Psoas muscle (tissue), 7 donors: ENCODE measurements at regions not wholly inside any gene's neighbourhood (a gene's known extent, or its start where the extent isn't known, plus 50 kb on each side); places are given as distances from the start of the nearest gene placed in this dataset.

Experiments
- ATAC-seq, 4 donors: fragments of 200-7000 bp; cut with Tn5 transposase; one replicate each; pipeline ENCODE4 v1.9.1; 2020; ENCODE audit warnings: moderate library complexity in 3 of 4, mild to moderate bottlenecking in 2 of 4
- DNase-seq, 2 donors: peaks; one replicate each; pipeline ENCODE4 v3.0.0-alpha.2; 2020
- H3K27ac ChIP-seq: fragments of 200-600 bp; one replicate; pipeline ENCODE4 v1.8.0; 2022
- H3K27me3 ChIP-seq, 3 donors: fragments of 200-600 bp in 1 of 3; one replicate each; pipeline versions ENCODE4 v1.6.1 to v1.8.0; 2013 to 2022; ENCODE audit warnings: low read length in 2 of 3, mild to moderate bottlenecking in 2 of 3, moderate library complexity in 1 of 3; ENCODE audit not compliant: insufficient read depth in 3 of 3
- H3K36me3 ChIP-seq, 2 donors: fragments of 200-600 bp in 1 of 2; one replicate each; pipeline versions ENCODE4 v1.6.1 to v1.8.0; 2013 to 2022; ENCODE audit warnings: low read depth in 1 of 2, mild to moderate bottlenecking in 1 of 2, moderate library complexity in 1 of 2; ENCODE audit not compliant: insufficient read depth in 1 of 2
- H3K4me1 ChIP-seq: fragments of 200-600 bp; one replicate; pipeline ENCODE4 v1.8.0; 2022
- H3K4me3 ChIP-seq: fragments of 200-600 bp; one replicate; pipeline ENCODE4 v1.8.0; 2022; ENCODE audit warnings: mild to moderate bottlenecking
- H3K9me3 ChIP-seq: fragments of 200-600 bp; one replicate; pipeline ENCODE4 v1.8.0; 2022
- CTCF ChIP-seq: fragments of 200-600 bp; IDR thresholded peaks from one replicate; pipeline ENCODE4 v1.8.0; 2022; ENCODE audit warnings: antibody characterized with exemption
- WGBS, 3 donors: extraction: QIAGEN DNeasy Blood & Tissue Kit; methylation state at CpG; one replicate each; pipeline versions ENCODE4 v1.1.6 to v1.1.7; 2013; 5-methylcytosine and 5-hydroxymethylcytosine counted together
- intact Hi-C, 2 donors: fragments of 100-400 bp; cut with DNase I; formaldehyde crosslinking; loops; one replicate each; pipeline versions ENCODE4 v1.11.0 to v1.14.2; 2022
- donor health status: healthy with polysubstance abuse.
- donor health status: DM: no; HTN: no; CAD: no; lungs with moderate emphysema.
- donor health status: Bipolar disorder and iron deficiency.
- donor health status: healthy.
- donor health status: DM: yes; HTN: yes; CAD: no.
- donor health status: DM: no; HTN: no; CAD: no.
- donor health status: DM: yes; HTN: yes; CAD: no.

GRCh38 chr5:67476531-67476930 is 279.9 kb upstream of the CD180 start:
- Histone ChIP-seq H3K4me1 (peaks cover 13% of the 10 kb centered on the region), H3K36me3 (no peaks in the 10 kb centered on the region), H3K9me3 (no peaks in the 10 kb centered on the region), H3K4me3 (no peak overlapping the region), H3K27me3 (no peaks in the 10 kb centered on the region), H3K27ac (peak overlapping the region; percentile 88)
- intact Hi-C loops = loop anchor here in 1 of 2 donors (10.0 kb wide), 1 partner anchor 58 kb away; no protein-coding TSS in a partner anchor
- no peak for TF ChIP-seq CTCF
- ATAC-seq = no peak
- 84 to 88% (median 88%) methylated on average over 3 of the region's 3 CpGs for WGBS, 3 donors
- no peak for DNase-seq

- 27 to 37% (median 29%) methylated on average over 6 of the region's 6 CpGs for WGBS, 3 donors
- ATAC-seq (peak; percentile 81 to 94 (median 91)), DNase-seq (no peak)
- peaks cover 23% of the 10 kb centered on the region for H3K4me1 ChIP-seq
- peak overlapping the region; percentile 73 for H3K4me3 ChIP-seq
- intact Hi-C loops = loop anchor here in 1 of 2 donors (10.0 kb wide), 1 partner anchor 59 kb away; no protein-coding TSS in a partner anchor
- H3K9me3 ChIP-seq = no peaks in the 10 kb centered on the region
- TF ChIP-seq CTCF = no peak
- H3K36me3 ChIP-seq = peaks cover 0 to 1% of the 10 kb centered on the region in 2 donors
- H3K27me3 ChIP-seq = no peaks in the 10 kb centered on the region
- peak overlapping the region; percentile 88 for H3K27ac ChIP-seq
Observed at GRCh38 chr5:67475489-67475888, 278.9 kb upstream of the CD180 start.

DNA sequence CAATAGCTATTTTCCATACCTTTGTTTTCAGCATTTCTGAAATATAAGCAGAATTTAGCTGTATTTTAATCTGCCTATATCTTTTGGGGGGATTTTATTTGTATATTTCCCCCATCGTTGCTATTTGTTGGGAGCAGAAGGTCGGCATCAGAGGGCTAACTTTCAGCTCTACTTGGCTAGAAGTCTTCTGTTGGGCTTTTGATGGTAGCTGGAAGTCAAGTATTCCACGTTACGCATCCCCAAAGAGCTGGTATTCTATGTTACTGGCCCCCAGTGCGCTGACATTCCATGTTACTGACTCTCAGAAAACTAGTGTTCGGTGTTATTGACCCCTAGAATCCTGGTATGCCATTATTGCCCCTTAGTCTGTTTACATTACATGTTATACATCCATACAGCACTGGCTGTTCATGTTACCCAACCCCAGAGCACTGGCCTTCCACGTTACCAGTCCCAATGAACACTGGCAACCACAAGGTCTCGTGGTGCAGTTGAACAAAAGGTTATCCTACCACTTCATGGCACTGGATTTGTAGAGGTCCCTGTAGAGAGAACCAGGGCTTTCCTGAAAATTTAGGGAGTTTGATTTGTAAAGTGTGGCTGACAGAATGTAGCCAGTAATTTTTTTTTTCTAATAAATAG is 278.1 kb upstream of the CD180 start:
- peak overlapping the region; percentile 88 for H3K27ac ChIP-seq
- H3K4me3 ChIP-seq = peak overlapping the region; percentile 73
- ATAC-seq (peak; percentile 86 to 90 (median 87)), DNase-seq (peak in 1 of 2 donors; percentile 56)
- 36 to 70% (median 53%) methylated on average over 8 of the region's 8 CpGs for WGBS, 3 donors
- intact Hi-C loops = loop anchor here in 1 of 2 donors (10.0 kb wide), 1 partner anchor 60 kb away; no protein-coding TSS in a partner anchor
- H3K27me3 ChIP-seq = no peaks in the 10 kb centered on the region
- H3K4me1 ChIP-seq = peaks cover 26% of the 10 kb centered on the region
- no peak for TF ChIP-seq CTCF
- H3K9me3 ChIP-seq = no peaks in the 10 kb centered on the region
- H3K36me3 ChIP-seq = peaks cover 0 to 9% of the 10 kb centered on the region in 2 donors

DNA sequence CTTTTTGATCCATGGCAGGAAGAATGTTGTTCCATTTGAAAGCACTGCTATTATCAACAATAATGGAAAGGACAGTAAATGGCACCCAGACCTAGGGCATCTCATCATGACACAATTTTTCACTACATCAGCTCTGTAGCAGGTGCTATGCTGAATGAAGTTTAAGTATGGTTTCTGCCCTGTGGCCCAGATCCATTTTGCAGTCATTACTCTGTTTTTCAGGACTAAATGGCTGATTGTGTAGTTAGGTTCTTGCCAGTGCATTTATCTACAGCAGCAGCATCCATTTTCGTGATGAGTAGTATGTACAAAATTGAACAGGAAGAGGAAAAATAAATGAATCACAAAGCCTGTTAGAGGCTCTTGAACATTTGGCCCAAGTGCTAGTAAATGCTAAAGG is 270.5 kb upstream of the CD180 start:
- no peak overlapping the region for H3K27ac ChIP-seq

More for the DNA sequence above, 270.5 kb upstream of the CD180 start:
- H3K27me3 ChIP-seq = no peaks in the 10 kb centered on the region
- no peak for TF ChIP-seq CTCF
- H3K9me3 ChIP-seq = no peaks in the 10 kb centered on the region
- peaks cover 33% of the 10 kb centered on the region for H3K4me1 ChIP-seq
- H3K36me3 ChIP-seq = peaks cover 0 to 77% of the 10 kb centered on the region in 2 donors
- DNase-seq (no peak), ATAC-seq (no peak)
- intact Hi-C loops = no loop called here
- 84 to 93% (median 91%) methylated on average over 1 of the region's 1 CpG for WGBS, 3 donors
- H3K4me3 ChIP-seq = no peak overlapping the region
